K562 (cell line): ENCODE measurements at regions not wholly inside any gene's neighbourhood (a gene's known extent, or its start where the extent isn't known, plus 50 kb on each side); places are given as distances from the start of the nearest gene placed in this dataset.

Source experiments
- ATAC-seq: fragments of 200-7000 bp; cut with Tn5 transposase; 3 replicates; pipeline ENCODE4 v1.9.1; 2020; ENCODE audit warnings: moderate library complexity
- BruUV-seq: library from RNA; stranded (reverse); fragments of 400-500 nt; replicated peaks from 2 replicates; lab custom pipeline; 2021; lab: Mats Ljungman, UMichigan
- CTCF ChIA-PET: fragments of 300-600 bp; formaldehyde crosslinking; extraction: SDS; loops from one replicate; lab custom pipeline; 2021; ENCODE audit warnings: low intra/inter-chr PET ratio; lab: Yijun Ruan, JAX
- POLR2A ChIA-PET: fragments of 300-600, 350-650 bp; sonication (Branson Sonifier 250); formaldehyde crosslinking; extraction: SDS; loops from one replicate; lab custom pipeline; 2021; ENCODE audit warnings: antibody characterized with exemption, inconsistent platforms; lab: Yijun Ruan, JAX
- DNase-seq, 4 experiments: peaks; one replicate each; pipeline versions ENCODE4 v3.0.0 to v3.0.0-alpha.2; 2011 to 2018; ENCODE audit warnings: low spot score in 3 of 4, mixed read lengths in 3 of 4; ENCODE audit errors: extremely low read depth in 1 of 4
- FAIRE-seq: peaks from 2 replicates; lab custom pipeline; 2011; peaks lifted over from hg19 to GRCh38; lab: Jason Lieb, UNC
- H2AFZ ChIP-seq: 2 replicates; pipeline ENCODE4 v1.6.0; 2011; ENCODE audit warnings: low read depth, low read length, control low read depth, inconsistent platforms
- H3K27ac ChIP-seq: fragments of 200-600 bp; 3 replicates; pipeline ENCODE4 v1.8.0; 2011; ENCODE audit warnings: low read depth, mild to moderate bottlenecking, control low read depth, inconsistent platforms, low read length, moderate library complexity, mixed read lengths; ENCODE audit errors: extremely low read depth
- H3K27me3 ChIP-seq, 2 experiments: fragments of 300-600 bp in 1 of 2; 2 replicates in 1 of 2; 3 replicates in 1 of 2; pipeline versions ENCODE4 v1.6.0 to v1.8.0; 2011; ENCODE audit warnings: inconsistent platforms in 2 of 2, low read length in 2 of 2, mild to moderate bottlenecking in 1 of 2, mixed read lengths in 1 of 2, moderate library complexity in 1 of 2; ENCODE audit not compliant: control insufficient read depth in 2 of 2, insufficient read depth in 2 of 2
- H3K36me3 ChIP-seq: fragments of 300-600 bp; 3 replicates; pipeline ENCODE4 v1.8.0; 2011; ENCODE audit warnings: mild to moderate bottlenecking, low read length, inconsistent platforms; ENCODE audit not compliant: control insufficient read depth, insufficient read depth
- H3K4me1 ChIP-seq, 2 experiments: fragments of 200-600 bp in 1 of 2; replicated peaks in 1 of 2; 2 replicates in 1 of 2; 3 replicates in 1 of 2; pipeline versions ENCODE4 v1.5.1 to v1.8.0; 2011; ENCODE audit warnings: inconsistent platforms in 2 of 2, low read length in 2 of 2, mild to moderate bottlenecking in 1 of 2, mixed read lengths in 1 of 2, moderate library complexity in 1 of 2; ENCODE audit not compliant: control insufficient read depth in 2 of 2, insufficient read depth in 2 of 2
- H3K4me2 ChIP-seq: 2 replicates; pipeline ENCODE4 v1.6.1; 2011; ENCODE audit warnings: low read length, control low read depth, inconsistent platforms, mixed read lengths; ENCODE audit not compliant: insufficient read depth
- H3K4me3 ChIP-seq: fragments of 200-600 bp; sonication (generic), shearing (Covaris generic); 2 replicates; pipeline ENCODE4 v1.5.1; 2016; ENCODE audit warnings: control low read depth, inconsistent platforms
- H3K79me2 ChIP-seq: fragments of 200-600 bp; 3 replicates; pipeline ENCODE4 v1.8.0; 2011; ENCODE audit warnings: low read length, inconsistent platforms; ENCODE audit not compliant: control insufficient read depth, insufficient read depth
- H3K9ac ChIP-seq, 2 experiments: 2 replicates each; pipeline versions ENCODE4 v1.6.0 to v1.6.1; 2011; ENCODE audit warnings: low read depth in 2 of 2, low read length in 2 of 2, control low read depth in 1 of 2, inconsistent platforms in 1 of 2, mild to moderate bottlenecking in 1 of 2, mixed read lengths in 1 of 2; ENCODE audit not compliant: insufficient read depth in 1 of 2
- H3K9me1 ChIP-seq: one replicate; pipeline ENCODE4 v1.6.0; 2011; ENCODE audit warnings: inconsistent platforms, mild to moderate bottlenecking, low read length, moderate library complexity; ENCODE audit not compliant: control insufficient read depth, insufficient read depth
- H3K9me3 ChIP-seq: replicated peaks from 2 replicates; pipeline ENCODE4 v1.5.1; 2011; ENCODE audit warnings: low read depth, low read length, inconsistent platforms; ENCODE audit not compliant: control insufficient read depth, insufficient read depth
- H4K20me1 ChIP-seq: replicated peaks from 2 replicates; pipeline ENCODE4 v1.6.1; 2011; ENCODE audit warnings: low read length, inconsistent platforms, mixed read lengths; ENCODE audit not compliant: control insufficient read depth, insufficient read depth
- BRD4 ChIP-seq: fragments of 200-600 bp; sonication (generic); IDR thresholded peaks from 2 replicates; pipeline ENCODE4 v1.6.1; 2017; ENCODE audit warnings: inconsistent platforms
- CAMTA2 ChIP-seq: fragments of 250-450 bp; sonication (Bioruptor Pico); conservative IDR thresholded peaks from 2 replicates; pipeline ENCODE4 v1.5.1; 2022
- CREBBP ChIP-seq: IDR thresholded peaks from one replicate; pipeline ENCODE4 v1.6.1; 2012; ENCODE audit warnings: low read depth, mild to moderate bottlenecking, control low read depth, inconsistent platforms, low read length
- DDX20 ChIP-seq: fragments of 450-650 bp; IDR thresholded peaks from 2 replicates; pipeline ENCODE4 v1.6.1; 2016; ENCODE audit warnings: missing genetic modification characterization, low read depth, mild to moderate bottlenecking, missing compliant biosample characterization, moderate library complexity
- HDAC1 ChIP-seq, 2 experiments: fragments of 450-650 bp; IDR thresholded peaks; 2 replicates each; pipeline ENCODE4 v1.6.1; 2016 to 2017; ENCODE audit warnings: inconsistent platforms in 1 of 2, mild to moderate bottlenecking in 1 of 2, moderate library complexity in 1 of 2
- LEF1 ChIP-seq: fragments of 450-650 bp; IDR thresholded peaks from 2 replicates; pipeline ENCODE4 v1.6.1; 2016; ENCODE audit warnings: mild to moderate bottlenecking
- TAF1 ChIP-seq: IDR thresholded peaks from 2 replicates; pipeline ENCODE4 v1.6.1; 2011; ENCODE audit warnings: mild to moderate bottlenecking, low read length, moderate library complexity; ENCODE audit not compliant: insufficient read depth, control insufficient read depth, severe bottlenecking; ENCODE audit errors: extremely low read depth
- TAF9B ChIP-seq: fragments of 450-650 bp; IDR thresholded peaks from 2 replicates; pipeline ENCODE4 v1.6.1; 2018; ENCODE audit warnings: mild to moderate bottlenecking; ENCODE audit not compliant: partially characterized antibody
- TFAM ChIP-seq: fragments of 250-450 bp; sonication (Bioruptor Pico); conservative IDR thresholded peaks from 2 replicates; pipeline ENCODE4 v1.5.0; 2021; ENCODE audit warnings: mild to moderate bottlenecking, moderate library complexity
- ZBTB5 ChIP-seq: fragments of 450-650 bp; IDR thresholded peaks from 2 replicates; pipeline ENCODE4 v1.6.1; 2017; ENCODE audit warnings: antibody characterized with exemption
- ZNF57 ChIP-seq: fragments of 450-650 bp; formaldehyde crosslinking; IDR thresholded peaks from 2 replicates; pipeline ENCODE4 v1.4.0; 2020; ENCODE audit warnings: mild to moderate bottlenecking, moderate library complexity
- ZSCAN29 ChIP-seq: fragments of 450-650 bp; IDR thresholded peaks from 2 replicates; pipeline ENCODE4 v1.6.1; 2017
- WGBS: fragments of 100-300 bp; shearing (Covaris generic); methylation state at CpG from one replicate; pipeline ENCODE4 v1.1.6; 2016; ENCODE audit warnings: low coverage, mixed read lengths; ENCODE audit not compliant: insufficient coverage; ENCODE audit errors: missing lambda C conversion rate; 5-methylcytosine and 5-hydroxymethylcytosine counted together
- in situ Hi-C: fragments of 300-500 bp; cut with MboI; formaldehyde crosslinking; loops from 4 replicates; pipeline ENCODE4 v1.15.0; 2018; ENCODE audit warnings: inconsistent platforms, mixed read lengths
- intact Hi-C: fragments of 100-400 bp; cut with micrococcal nuclease; formaldehyde crosslinking; loops from 2 replicates; pipeline ENCODE4 v1.14.2; 2022

- H3K9ac ChIP-seq, result no peak overlapping the region
- 2% methylated on average over 4 of the region's 4 CpGs for WGBS
- CTCF ChIA-PET, result no interaction called here
- TF ChIP-seq BRD4 (no peak), ZNF57 (CRISPR knock-in tag) (no peak), TAF9B (no peak), LEF1 (no peak), CREBBP (no peak), ZBTB5 (no peak), TFAM (CRISPR knock-in tag) (no peak), ZSCAN29 (no peak), TAF1 (no peak), DDX20 (no peak), HDAC1 (IDR thresholded peaks at IDR 0.05) (no peak), CAMTA2 (no peak)
- H2AFZ ChIP-seq, result no peak overlapping the region
- H3K9me3 ChIP-seq, result no peaks in the 10 kb centered on the region
- in situ Hi-C loops, result no loop called here
- intact Hi-C loops, result no loop called here
- no peaks in the 10 kb centered on the region for H3K79me2 ChIP-seq
- H3K4me3 ChIP-seq, result no peak overlapping the region
- H3K4me2 ChIP-seq, result no peak overlapping the region
- H3K36me3 ChIP-seq, result no peaks in the 10 kb centered on the region
- DNase-seq, result no peak
- no peak overlapping the region for H3K27ac ChIP-seq
- POLR2A ChIA-PET, result no interaction called here
- no TSS peak for BruUV-seq
- H4K20me1 ChIP-seq, result no peaks in the 10 kb centered on the region
- H3K9me1 ChIP-seq, result no peaks in the 10 kb centered on the region
- no peaks in the 10 kb centered on the region for H3K4me1 ChIP-seq
- FAIRE-seq, result no peak
- ATAC-seq, result no peak
- H3K27me3 ChIP-seq, result no peaks in the 10 kb centered on the region
Observed at GRCh38 chr10:109790647-109791046, 132.7 kb downstream of the XPNPEP1 start.
